SH-SY5Y (cell line): ENCODE measurements at regions not wholly inside any gene's neighbourhood (a gene's known extent, or its start where the extent isn't known, plus 50 kb on each side); places are given as distances from the start of the nearest gene placed in this dataset.

Source experiments
- GATA2 ChIP-seq: IDR thresholded peaks from 2 replicates; pipeline ENCODE4 v1.6.1; 2011; ENCODE audit warnings: mild to moderate bottlenecking, low read depth, low read length
- GATA3 ChIP-seq: IDR thresholded peaks from 2 replicates; pipeline ENCODE4 v1.6.1; 2011; ENCODE audit warnings: low read depth, mild to moderate bottlenecking, low read length, moderate library complexity

DNA sequence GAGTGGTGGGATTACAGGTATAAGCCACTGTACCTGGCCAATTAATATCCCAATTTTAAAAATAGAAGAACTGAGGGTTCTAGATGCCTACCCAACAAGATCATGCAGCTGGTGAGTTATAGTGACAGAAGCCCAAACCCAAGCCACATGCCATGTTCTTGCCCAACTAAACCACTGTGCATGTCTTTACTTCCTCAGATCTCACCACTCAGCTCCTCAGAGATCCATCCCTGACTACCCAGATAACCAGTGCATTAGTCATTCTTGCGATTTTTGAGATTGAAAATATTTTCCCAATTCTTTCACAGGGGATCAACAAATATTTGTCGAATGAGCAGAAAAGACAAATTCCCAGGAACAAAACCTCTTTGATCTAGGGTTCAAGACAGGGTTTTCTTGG is 303.1 kb downstream of the CBLN1 start:
- TF ChIP-seq GATA2 (no peak), GATA3 (no peak)
